ENCODE measurements at regions not wholly inside any gene's neighbourhood (a gene's known extent, or its start where the extent isn't known, plus 50 kb on each side); places are given as distances from the start of the nearest gene placed in this dataset.

DNA sequence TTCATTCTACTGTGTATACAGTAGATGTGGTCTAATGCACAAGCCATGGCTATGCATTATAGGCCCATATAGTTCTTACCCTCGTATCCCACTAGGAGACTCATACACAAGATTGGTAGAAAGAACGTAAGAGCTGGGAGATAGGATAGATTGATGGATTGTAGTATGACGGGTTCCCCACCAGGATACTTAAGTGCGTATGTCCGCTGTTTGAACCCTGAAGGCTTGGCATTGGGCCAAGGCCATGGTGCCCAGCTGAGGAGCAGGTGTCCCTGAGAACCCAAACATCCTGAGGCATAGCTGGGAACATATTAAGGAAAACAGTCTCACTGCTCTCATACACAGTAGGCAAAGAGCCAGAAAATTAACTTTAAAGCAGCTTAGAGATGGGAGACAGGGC lies 617.5 kb upstream of the KLF12 start:
- H3K9me3 Mint-ChIP-seq, result peaks cover 2 to 32% (median 15%) of the 10 kb centered on the region in 7 donors
- Histone ChIP-seq H3K36me3 (replicated peaks in 1 of 2; ENCODE audit: control insufficient read depth in 1 of 2, insufficient read depth in 2 of 2, low read length in 2 of 2) (no peaks in the 10 kb centered on the region), H3K4me2 (replicated peaks; ENCODE audit: extremely low read depth, low read length, poor library complexity, severe bottlenecking) (no peak overlapping the region), H3K9ac (ENCODE audit: insufficient read depth, low read length, poor library complexity, severe bottlenecking) (no peak overlapping the region), H3K79me2 (ENCODE audit: insufficient read depth, low read length) (no peaks in the 10 kb centered on the region), H3K27ac (ENCODE audit: low read depth in 1 of 2, low read length in 2 of 2) (no peak overlapping the region), H3K4me3 (replicated peaks in 1 of 3; ENCODE audit: low read depth in 2 of 3, low read length in 3 of 3) (no peak overlapping the region), H2AFZ (ENCODE audit: insufficient read depth, low read depth, low read length, poor library complexity, severe bottlenecking) (no peak overlapping the region), H3K9me3 (replicated peaks in 1 of 2; ENCODE audit: control insufficient read depth in 1 of 2, insufficient read depth in 1 of 2, low read length in 2 of 2) (peaks cover 31 to 33% of the 10 kb centered on the region in 2 donors), H4K20me1 (ENCODE audit: insufficient read depth, low read length) (no peaks in the 10 kb centered on the region), H3K4me1 (ENCODE audit: control insufficient read depth in 1 of 2, insufficient read depth in 2 of 2, low read length in 2 of 2) (no peaks in the 10 kb centered on the region), H3K27me3 (ENCODE audit: control insufficient read depth in 2 of 2, insufficient read depth in 2 of 2, low read length in 2 of 2) (no peaks in the 10 kb centered on the region)
- TF ChIP-seq, protein P1, sequence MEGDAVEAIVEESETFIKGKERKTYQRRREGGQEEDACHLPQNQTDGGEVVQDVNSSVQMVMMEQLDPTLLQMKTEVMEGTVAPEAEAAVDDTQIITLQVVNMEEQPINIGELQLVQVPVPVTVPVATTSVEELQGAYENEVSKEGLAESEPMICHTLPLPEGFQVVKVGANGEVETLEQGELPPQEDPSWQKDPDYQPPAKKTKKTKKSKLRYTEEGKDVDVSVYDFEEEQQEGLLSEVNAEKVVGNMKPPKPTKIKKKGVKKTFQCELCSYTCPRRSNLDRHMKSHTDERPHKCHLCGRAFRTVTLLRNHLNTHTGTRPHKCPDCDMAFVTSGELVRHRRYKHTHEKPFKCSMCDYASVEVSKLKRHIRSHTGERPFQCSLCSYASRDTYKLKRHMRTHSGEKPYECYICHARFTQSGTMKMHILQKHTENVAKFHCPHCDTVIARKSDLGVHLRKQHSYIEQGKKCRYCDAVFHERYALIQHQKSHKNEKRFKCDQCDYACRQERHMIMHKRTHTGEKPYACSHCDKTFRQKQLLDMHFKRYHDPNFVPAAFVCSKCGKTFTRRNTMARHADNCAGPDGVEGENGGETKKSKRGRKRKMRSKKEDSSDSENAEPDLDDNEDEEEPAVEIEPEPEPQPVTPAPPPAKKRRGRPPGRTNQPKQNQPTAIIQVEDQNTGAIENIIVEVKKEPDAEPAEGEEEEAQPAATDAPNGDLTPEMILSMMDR (IDR thresholded peaks at IDR 0.05), result no peak
- H3K27ac Mint-ChIP-seq, result no peak overlapping the region
- intact Hi-C loops (cut with micrococcal nuclease), result no loop called here
- no peak for DNase-seq
- peaks cover 0 to 3% (median 0%) of the 10 kb centered on the region in 3 donors for H3K27me3 Mint-ChIP-seq (ENCODE audit: low read depth in 3 of 3)
- H3K4me3 Mint-ChIP-seq, result no peak overlapping the region
- 96% methylated on average over 3 of the region's 5 CpGs for WGBS (ENCODE audit: insufficient coverage)
- H3K4me1 Mint-ChIP-seq, result no peaks in the 10 kb centered on the region
- H3K36me3 Mint-ChIP-seq, result no peaks in the 10 kb centered on the region

DNA sequence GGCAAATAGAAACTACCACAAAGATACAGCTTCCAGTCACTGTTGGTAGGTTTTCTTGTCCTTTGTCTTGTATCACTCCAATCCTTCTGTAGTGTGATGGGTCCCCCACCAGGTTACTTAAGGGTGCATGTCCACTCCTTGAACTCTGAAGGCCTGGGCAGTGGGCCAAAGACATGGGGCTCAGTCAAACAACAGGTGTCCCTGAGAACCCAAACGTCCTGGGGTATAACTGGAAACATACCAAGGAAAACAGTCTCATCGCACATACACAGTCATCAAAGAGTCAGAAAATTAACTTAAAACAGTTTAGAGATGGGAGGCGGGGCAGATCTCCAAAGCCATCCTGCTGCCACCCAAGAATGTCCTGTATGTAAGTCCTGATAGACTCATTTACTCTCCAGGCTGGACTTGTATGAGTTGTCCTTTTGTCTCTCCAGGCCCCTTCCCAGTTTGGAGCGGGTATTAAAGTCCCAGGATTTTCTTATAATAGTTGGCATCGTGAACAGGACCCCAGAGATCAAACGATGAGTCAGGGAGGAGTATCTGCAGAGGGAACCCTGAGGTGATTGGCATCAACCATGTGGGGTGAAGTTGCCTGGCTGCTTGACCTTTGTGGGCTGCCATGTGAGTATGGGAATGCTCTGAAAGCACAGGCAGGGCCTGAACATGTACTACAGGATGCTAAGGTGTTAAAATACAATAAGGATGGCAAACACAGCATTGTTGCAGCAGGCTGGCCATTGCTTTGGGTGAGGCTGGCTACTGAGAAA lies 613.2 kb upstream of the KLF12 start:
- H3K4me2 ChIP-seq (replicated peaks; ENCODE audit: extremely low read depth, low read length, poor library complexity, severe bottlenecking), result no peak overlapping the region

More for the DNA sequence above, 613.2 kb upstream of the KLF12 start:
- Histone ChIP-seq H3K27ac (ENCODE audit: low read depth in 1 of 2, low read length in 2 of 2) (no peak overlapping the region), H3K79me2 (ENCODE audit: insufficient read depth, low read length) (no peaks in the 10 kb centered on the region), H3K4me3 (replicated peaks in 1 of 3; ENCODE audit: low read depth in 2 of 3, low read length in 3 of 3) (no peak overlapping the region), H3K36me3 (replicated peaks in 1 of 2; ENCODE audit: control insufficient read depth in 1 of 2, insufficient read depth in 2 of 2, low read length in 2 of 2) (no peaks in the 10 kb centered on the region), H3K9me3 (replicated peaks in 1 of 2; ENCODE audit: control insufficient read depth in 1 of 2, insufficient read depth in 1 of 2, low read length in 2 of 2) (peaks cover 27 to 33% of the 10 kb centered on the region in 2 donors), H3K4me1 (ENCODE audit: control insufficient read depth in 1 of 2, insufficient read depth in 2 of 2, low read length in 2 of 2) (no peaks in the 10 kb centered on the region), H3K9ac (ENCODE audit: insufficient read depth, low read length, poor library complexity, severe bottlenecking) (no peak overlapping the region), H3K27me3 (ENCODE audit: control insufficient read depth in 2 of 2, insufficient read depth in 2 of 2, low read length in 2 of 2) (no peaks in the 10 kb centered on the region), H2AFZ (ENCODE audit: insufficient read depth, low read depth, low read length, poor library complexity, severe bottlenecking) (no peak overlapping the region), H4K20me1 (ENCODE audit: insufficient read depth, low read length) (no peaks in the 10 kb centered on the region)
- 81% methylated on average over 3 of the region's 6 CpGs for WGBS (ENCODE audit: insufficient coverage)
- Mint-ChIP-seq H3K9me3 (peaks cover 2 to 26% (median 13%) of the 10 kb centered on the region in 7 donors), H3K4me1 (no peaks in the 10 kb centered on the region), H3K27me3 (ENCODE audit: low read depth in 3 of 3) (peaks cover 0 to 3% (median 0%) of the 10 kb centered on the region in 3 donors), H3K36me3 (no peaks in the 10 kb centered on the region), H3K4me3 (no peak overlapping the region), H3K27ac (no peak overlapping the region)
- intact Hi-C loops (cut with micrococcal nuclease), result no loop called here
- DNase-seq, result no peak
- TF ChIP-seq, protein P1 (IDR thresholded peaks at IDR 0.05), result no peak

Measured in CD14-positive monocyte (primary cell).